HL-60 (cell line): ENCODE measurements at regions not wholly inside any gene's neighbourhood (a gene's known extent, or its start where the extent isn't known, plus 50 kb on each side); places are given as distances from the start of the nearest gene placed in this dataset.
"Not testable (repeated sequence)": the region's sequence is repeated elsewhere in the genome, so short reads cannot be mapped to it uniquely, and the experiment has no call there.

Experiments
- GABPA ChIP-seq: IDR thresholded peaks from 2 replicates; pipeline ENCODE4 v1.6.1; 2012; ENCODE audit warnings: low read depth
- SPI1 ChIP-seq: IDR thresholded peaks from 2 replicates; pipeline ENCODE4 v1.6.1; 2012; ENCODE audit warnings: low read depth, mild to moderate bottlenecking, borderline replicate concordance
- TF ChIP-seq, protein P1 (sequence below): IDR thresholded peaks from one replicate; pipeline ENCODE4 v1.5.1; 2011; ENCODE audit warnings: low read length, control low read depth, inconsistent platforms; ENCODE audit not compliant: insufficient read depth
- TF ChIP-seq, protein P2 (sequence below): IDR thresholded peaks from 2 replicates; pipeline ENCODE4 v1.6.1; 2012; ENCODE audit warnings: low read depth; ENCODE audit not compliant: insufficient replicate concordance

DNA sequence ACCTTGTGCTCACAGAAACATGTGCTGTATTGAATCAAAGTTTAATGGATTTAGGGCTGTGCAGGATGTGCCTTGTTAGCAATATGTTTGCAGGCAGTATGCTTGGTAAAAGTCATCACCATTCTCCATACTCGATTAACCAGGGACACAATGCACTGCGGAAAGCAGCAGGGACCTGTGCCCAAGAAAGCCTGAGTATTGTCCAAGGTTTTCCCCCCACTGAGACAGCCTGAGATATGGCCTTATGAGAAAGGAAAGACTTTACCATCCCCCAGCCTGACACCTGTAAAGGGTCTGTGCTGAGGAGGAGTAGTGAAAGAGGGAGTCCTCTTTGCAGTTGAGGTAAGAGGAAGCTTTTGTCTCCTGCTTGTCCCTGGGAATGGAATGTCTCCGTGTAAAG is 476.2 kb downstream of the DIRAS2 start:
- not testable (repeated sequence) for TF ChIP-seq GABPA, SPI1
- TF ChIP-seq, protein P1, sequence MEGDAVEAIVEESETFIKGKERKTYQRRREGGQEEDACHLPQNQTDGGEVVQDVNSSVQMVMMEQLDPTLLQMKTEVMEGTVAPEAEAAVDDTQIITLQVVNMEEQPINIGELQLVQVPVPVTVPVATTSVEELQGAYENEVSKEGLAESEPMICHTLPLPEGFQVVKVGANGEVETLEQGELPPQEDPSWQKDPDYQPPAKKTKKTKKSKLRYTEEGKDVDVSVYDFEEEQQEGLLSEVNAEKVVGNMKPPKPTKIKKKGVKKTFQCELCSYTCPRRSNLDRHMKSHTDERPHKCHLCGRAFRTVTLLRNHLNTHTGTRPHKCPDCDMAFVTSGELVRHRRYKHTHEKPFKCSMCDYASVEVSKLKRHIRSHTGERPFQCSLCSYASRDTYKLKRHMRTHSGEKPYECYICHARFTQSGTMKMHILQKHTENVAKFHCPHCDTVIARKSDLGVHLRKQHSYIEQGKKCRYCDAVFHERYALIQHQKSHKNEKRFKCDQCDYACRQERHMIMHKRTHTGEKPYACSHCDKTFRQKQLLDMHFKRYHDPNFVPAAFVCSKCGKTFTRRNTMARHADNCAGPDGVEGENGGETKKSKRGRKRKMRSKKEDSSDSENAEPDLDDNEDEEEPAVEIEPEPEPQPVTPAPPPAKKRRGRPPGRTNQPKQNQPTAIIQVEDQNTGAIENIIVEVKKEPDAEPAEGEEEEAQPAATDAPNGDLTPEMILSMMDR, result not testable (repeated sequence)
- TF ChIP-seq, protein P2, sequence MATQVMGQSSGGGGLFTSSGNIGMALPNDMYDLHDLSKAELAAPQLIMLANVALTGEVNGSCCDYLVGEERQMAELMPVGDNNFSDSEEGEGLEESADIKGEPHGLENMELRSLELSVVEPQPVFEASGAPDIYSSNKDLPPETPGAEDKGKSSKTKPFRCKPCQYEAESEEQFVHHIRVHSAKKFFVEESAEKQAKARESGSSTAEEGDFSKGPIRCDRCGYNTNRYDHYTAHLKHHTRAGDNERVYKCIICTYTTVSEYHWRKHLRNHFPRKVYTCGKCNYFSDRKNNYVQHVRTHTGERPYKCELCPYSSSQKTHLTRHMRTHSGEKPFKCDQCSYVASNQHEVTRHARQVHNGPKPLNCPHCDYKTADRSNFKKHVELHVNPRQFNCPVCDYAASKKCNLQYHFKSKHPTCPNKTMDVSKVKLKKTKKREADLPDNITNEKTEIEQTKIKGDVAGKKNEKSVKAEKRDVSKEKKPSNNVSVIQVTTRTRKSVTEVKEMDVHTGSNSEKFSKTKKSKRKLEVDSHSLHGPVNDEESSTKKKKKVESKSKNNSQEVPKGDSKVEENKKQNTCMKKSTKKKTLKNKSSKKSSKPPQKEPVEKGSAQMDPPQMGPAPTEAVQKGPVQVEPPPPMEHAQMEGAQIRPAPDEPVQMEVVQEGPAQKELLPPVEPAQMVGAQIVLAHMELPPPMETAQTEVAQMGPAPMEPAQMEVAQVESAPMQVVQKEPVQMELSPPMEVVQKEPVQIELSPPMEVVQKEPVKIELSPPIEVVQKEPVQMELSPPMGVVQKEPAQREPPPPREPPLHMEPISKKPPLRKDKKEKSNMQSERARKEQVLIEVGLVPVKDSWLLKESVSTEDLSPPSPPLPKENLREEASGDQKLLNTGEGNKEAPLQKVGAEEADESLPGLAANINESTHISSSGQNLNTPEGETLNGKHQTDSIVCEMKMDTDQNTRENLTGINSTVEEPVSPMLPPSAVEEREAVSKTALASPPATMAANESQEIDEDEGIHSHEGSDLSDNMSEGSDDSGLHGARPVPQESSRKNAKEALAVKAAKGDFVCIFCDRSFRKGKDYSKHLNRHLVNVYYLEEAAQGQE, result not testable (repeated sequence)
